GM18907 (cell line): ENCODE measurements at regions not wholly inside any gene's neighbourhood (a gene's known extent, or its start where the extent isn't known, plus 50 kb on each side); places are given as distances from the start of the nearest gene placed in this dataset.
"Not testable (repeated sequence)": the region's sequence is repeated elsewhere in the genome, so short reads cannot be mapped to it uniquely, and the experiment has no call there.

Experiments
- ATAC-seq: cut with Tn5 transposase; IDR thresholded peaks from one replicate; pipeline ENCODE4 v1.9.1; 2021; ENCODE audit warnings: mild to moderate bottlenecking, moderate library complexity; ENCODE audit not compliant: unreplicated experiment

- ATAC-seq, result no peak
These were observed 540.1 kb upstream of the ID2 start for GRCh38 chr2:8141780-8142179.

DNA sequence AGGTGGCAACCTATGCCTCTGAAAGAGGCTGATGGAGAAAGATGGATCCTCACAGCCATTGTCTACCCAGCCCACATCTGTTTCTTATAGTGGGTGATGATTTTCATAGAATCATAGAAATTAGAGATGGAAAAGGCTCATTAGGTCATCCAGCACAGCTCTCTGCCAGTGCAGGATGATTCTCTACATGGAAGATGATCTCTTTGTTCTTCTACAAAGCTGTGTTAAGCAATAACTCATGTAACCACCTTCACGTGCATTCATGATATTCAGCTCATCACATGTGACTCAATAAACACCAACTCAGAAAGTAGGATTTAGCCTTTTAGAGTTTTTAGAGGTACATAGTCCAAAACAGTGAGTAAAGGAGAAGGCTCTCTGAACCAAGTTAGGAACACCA lies 539.4 kb upstream of the ID2 start:
- ATAC-seq, result no peak

GRCh38 chr2:8144131-8144631 lies 537.7 kb upstream of the ID2 start:
- ATAC-seq, result no peak

GRCh38 chr2:8144785-8145184 lies 537.1 kb upstream of the ID2 start:
- no peak for ATAC-seq

DNA sequence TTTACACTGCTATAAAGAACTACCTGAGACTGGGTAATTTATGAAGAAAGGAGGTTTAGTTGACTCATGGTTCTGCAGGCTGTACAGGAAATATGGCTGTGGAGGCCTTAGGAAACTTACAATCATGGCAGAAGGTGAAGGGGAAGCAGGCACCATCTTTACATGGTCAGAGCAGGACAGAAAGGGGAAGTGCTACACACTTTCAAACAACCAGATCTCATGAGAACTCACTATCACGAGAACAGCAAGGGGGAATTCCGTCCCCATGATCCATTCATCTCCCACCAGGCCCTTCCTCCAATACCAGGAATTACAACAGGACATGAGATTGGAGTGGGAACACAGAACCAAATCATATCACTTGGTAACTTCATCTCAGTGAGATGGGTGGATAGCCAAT lies 536.5 kb upstream of the ID2 start:
- ATAC-seq, result not testable (repeated sequence)

GRCh38 chr2:8146132-8147005 lies 535.5 kb upstream of the ID2 start:
- ATAC-seq, result no peak

GRCh38 chr2:8148260-8149006 lies 533.4 kb upstream of the ID2 start:
- no peak for ATAC-seq

DNA sequence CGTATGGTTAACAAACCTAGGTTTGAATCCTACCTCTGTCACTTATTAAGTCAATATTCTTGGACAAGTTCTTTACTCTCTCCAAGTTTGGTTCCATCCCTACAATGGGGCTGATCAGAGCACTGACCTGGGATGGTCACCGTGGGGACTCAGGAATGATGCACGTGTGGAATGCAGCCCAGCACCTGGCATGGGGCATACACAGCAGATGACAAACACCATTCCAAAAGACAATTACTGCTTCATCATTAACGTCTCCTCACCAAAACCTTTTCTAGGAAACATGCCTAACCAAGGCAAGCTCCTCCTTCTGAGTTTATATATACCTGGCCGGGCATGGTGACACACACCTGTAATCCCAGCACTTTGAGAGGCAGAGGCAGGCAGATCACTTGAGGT lies 532.9 kb upstream of the ID2 start:
- ATAC-seq, result no peak

DNA sequence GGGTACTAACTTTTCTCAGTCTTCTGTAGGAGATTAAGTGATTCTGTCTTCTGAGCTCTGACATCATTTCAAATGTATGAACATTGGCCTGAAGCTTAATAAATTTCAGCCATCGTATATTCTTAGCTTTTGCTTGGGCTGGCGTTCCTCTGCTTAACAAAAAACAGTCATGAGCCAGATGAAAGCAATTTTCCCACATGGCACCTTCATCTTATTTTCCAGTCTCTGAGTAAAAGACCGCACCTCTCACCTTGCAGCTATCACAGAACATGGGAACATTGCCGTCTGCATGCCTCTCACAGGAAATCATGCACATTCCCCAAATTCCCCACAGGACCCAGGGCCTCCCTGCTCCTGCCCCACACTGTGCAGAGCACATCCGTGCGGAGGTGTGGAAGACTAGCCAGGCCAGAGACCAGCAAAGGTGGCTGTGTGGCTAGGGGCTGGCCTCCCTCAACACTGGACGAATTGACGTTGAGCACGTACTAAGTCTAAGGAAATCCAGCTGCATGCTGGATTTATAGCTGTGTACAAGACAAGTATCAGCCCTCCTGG lies 531.8 kb upstream of the ID2 start:
- no peak for ATAC-seq

DNA sequence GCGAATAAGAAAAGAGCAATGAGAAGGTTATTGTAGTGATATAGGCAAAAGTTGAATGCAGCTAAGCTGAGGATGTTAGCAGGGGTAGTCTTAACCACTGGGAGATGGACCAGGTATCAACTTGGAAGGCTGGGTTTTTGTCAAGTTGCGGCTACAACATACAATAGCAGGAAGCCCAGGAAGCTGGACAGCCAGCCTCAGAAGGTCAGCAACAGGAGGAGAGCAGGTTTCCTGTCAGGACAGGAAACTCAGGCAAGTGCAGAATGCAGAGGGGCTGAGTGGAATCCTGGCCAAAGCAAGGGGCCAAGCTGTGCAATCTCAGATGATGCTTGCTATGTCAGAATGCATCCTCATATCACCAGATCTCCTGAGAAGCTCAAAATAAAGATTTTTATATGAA lies 530.0 kb upstream of the ID2 start:
- ATAC-seq, result no peak

- peak; percentile 100 for ATAC-seq
These were observed 529.2 kb upstream of the ID2 start for GRCh38 chr2:8152392-8153257.

DNA sequence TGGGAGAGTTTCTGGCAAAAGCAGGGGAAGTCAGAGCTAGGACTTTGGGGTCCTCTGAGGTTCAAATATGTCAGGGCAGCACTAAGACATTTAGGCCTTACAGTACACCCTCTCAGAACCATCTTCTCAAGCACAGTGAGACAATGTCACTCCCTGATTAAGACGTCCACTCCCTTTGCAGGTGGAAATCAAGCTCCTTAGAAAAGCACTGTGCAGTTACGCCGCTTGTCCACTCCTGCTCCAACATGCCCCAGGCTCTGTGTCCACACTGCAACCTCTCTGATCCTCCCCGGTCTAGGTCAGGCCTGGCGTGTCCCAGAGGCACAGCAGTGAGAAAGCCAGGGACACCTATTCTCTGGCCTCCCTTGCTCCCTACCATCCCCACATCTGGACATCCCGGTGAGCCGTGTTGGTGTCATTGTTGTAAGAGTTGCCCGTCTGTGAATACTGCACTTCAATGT lies 528.6 kb upstream of the ID2 start:
- peak; percentile 24 for ATAC-seq

GRCh38 chr2:8154270-8154669 lies 527.6 kb upstream of the ID2 start:
- no peak for ATAC-seq

- no peak for ATAC-seq
These were observed 526.9 kb upstream of the ID2 start for GRCh38 chr2:8154936-8155335.

DNA sequence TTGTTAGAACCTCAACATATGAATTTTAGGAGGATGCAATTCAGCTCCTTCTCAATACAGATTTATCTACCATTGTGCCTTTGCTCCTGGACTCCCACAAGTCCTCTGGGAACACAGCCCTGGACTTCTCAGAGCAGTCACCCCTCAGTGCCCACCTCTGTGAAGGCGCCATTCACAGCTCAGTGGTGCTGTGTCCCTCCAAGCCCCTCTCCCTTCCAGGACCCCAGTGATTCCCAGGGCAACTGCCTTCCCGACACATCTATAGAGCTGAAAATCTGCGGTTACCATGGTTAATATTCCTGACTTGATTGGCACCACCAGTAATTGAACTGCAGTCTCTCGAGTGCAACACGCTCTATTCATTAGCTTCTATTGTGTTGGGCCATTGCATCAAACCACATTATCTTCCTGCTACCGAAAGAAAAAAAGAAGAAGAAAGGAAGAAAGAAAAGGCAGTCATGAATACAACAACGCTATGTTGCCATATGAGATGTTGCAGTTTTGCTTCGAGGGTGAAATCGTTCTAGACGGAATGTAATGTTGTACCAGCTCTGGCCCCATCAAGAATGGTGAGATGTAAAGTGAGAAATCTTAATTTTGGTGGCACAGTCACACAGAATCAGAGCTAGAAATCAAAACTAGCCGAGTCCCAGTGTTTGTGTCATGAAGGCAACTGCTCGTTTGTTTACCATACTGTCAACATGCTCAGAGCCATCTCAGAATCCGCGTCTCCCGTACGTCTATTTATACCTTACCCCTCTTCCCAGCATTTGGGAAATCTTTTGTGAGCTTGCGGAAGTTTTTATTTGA lies 524.0 kb upstream of the ID2 start:
- ATAC-seq, result no peak

GRCh38 chr2:8158711-8159110 lies 523.1 kb upstream of the ID2 start:
- ATAC-seq, result no peak

- ATAC-seq, result no peak
These were observed 522.5 kb upstream of the ID2 start for GRCh38 chr2:8159211-8159965.

DNA sequence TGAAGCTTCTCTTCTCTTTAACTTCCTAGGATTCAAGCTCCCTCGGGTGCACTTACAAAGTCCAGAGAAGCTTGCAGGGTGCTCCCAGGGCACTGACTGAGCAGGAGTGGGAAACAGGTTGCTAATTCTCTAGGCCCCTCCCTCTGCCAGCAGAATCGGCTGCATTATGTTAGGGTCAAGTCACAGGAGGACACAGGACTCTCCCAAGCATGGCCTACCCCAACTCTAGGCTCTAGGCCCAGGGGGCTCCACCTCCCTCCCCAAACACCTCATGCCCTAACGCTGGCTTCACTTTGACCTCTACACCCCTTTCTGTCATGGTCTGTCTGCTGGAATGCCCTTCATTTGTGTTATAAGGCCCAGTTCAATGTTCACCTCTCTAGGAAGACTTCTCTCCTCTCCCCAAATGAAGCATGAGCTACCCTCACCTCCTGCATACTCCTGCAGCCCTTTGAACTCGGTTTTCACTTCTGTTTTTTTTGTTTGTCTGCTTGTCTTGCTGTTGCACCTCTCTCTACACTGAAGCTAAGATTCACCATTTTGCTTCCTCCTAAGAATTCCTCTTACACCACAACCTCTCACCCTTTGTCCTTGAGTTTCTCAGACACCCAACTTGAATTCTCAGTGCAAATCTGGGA lies 521.8 kb upstream of the ID2 start:
- ATAC-seq, result no peak

DNA sequence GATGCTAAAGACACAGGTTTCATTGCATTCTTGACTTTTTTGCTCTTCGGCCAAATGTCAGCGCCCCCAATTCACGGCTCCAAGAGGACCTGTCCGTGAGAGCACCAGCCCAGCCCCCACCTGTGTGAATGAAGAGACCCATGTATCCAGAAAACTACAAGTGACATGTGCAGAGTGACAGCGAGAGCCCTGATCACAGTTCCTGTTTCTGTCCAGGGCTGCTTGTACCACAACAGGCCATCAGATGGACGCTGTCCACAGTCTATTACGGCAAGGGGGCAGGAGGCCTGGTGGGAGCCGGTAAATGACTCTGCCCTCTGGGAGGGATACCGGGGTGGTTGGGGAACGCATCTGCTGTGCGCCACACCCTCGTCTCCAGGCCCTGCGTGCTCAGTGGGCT lies 520.9 kb upstream of the ID2 start:
- ATAC-seq, result no peak
